Smooth muscle cell (in vitro differentiated cells): ENCODE measurements at regions not wholly inside any gene's neighbourhood (a gene's known extent, or its start where the extent isn't known, plus 50 kb on each side); places are given as distances from the start of the nearest gene placed in this dataset.
"Not testable (repeated sequence)": the region's sequence is repeated elsewhere in the genome, so short reads cannot be mapped to it uniquely, and the experiment has no call there.

Experiments
- DNase-seq: peaks from one replicate; lab custom pipeline; 2025; ENCODE audit not compliant: unreplicated experiment; lab: John Stamatoyannopoulos, UW
- H2AFZ ChIP-seq: fragments of 200-600 bp; sonication (generic); 2 replicates; pipeline ENCODE4 v1.6.0; 2016; ENCODE audit warnings: antibody characterized with exemption, low read depth, mild to moderate bottlenecking
- H3F3A ChIP-seq: fragments of 200-600 bp; sonication (generic); 2 replicates; pipeline ENCODE4 v1.6.0; 2017; ENCODE audit warnings: antibody characterized with exemption, low read depth
- H3K27ac ChIP-seq: fragments of 200-600 bp; sonication (generic); 2 replicates; pipeline ENCODE4 v1.5.1; 2016; ENCODE audit warnings: low read depth, mild to moderate bottlenecking
- H3K27me3 ChIP-seq: fragments of 200-600 bp; sonication (generic); 2 replicates; pipeline ENCODE4 v1.6.1; 2016; ENCODE audit warnings: low read depth, mild to moderate bottlenecking
- H3K36me3 ChIP-seq: fragments of 200-600 bp; sonication (generic); 2 replicates; pipeline ENCODE4 v1.5.1; 2016; ENCODE audit warnings: low read depth
- H3K4me1 ChIP-seq: fragments of 200-600 bp; sonication (generic); 2 replicates; pipeline ENCODE4 v1.5.1; 2016; ENCODE audit warnings: low read depth
- H3K4me2 ChIP-seq: fragments of 200-600 bp; sonication (generic); 2 replicates; pipeline ENCODE4 v1.6.0; 2016; ENCODE audit warnings: mild to moderate bottlenecking
- H3K4me3 ChIP-seq: fragments of 200-600 bp; sonication (generic); 2 replicates; pipeline ENCODE4 v1.5.1; 2016; ENCODE audit warnings: mild to moderate bottlenecking
- H3K79me2 ChIP-seq: fragments of 200-600 bp; sonication (generic); 2 replicates; pipeline ENCODE4 v1.6.0; 2016; ENCODE audit warnings: low read depth, mild to moderate bottlenecking
- H3K9ac ChIP-seq: fragments of 200-600 bp; sonication (generic); 2 replicates; pipeline ENCODE4 v1.6.0; 2016; ENCODE audit warnings: low read depth
- H3K9me3 ChIP-seq: fragments of 200-600 bp; sonication (generic); replicated peaks from 2 replicates; pipeline ENCODE4 v1.5.1; 2016; ENCODE audit warnings: low read depth
- H4K20me1 ChIP-seq: fragments of 200-600 bp; sonication (generic); 2 replicates; pipeline ENCODE4 v1.6.0; 2016; ENCODE audit warnings: low read depth
- WGBS: methylation state at CpG from one replicate; pipeline ENCODE4 v1.1.7; 2016; ENCODE audit warnings: low lambda C conversion rate; 5-methylcytosine and 5-hydroxymethylcytosine counted together
- TF ChIP-seq, protein P1 (sequence below): fragments of 200-600 bp; sonication (generic); IDR thresholded peaks from 2 replicates; pipeline ENCODE4 v1.5.1; 2017; ENCODE audit warnings: borderline replicate concordance, mild to moderate bottlenecking, antibody characterized with exemption; ENCODE audit not compliant: insufficient read depth, poor library complexity, severe bottlenecking

DNA sequence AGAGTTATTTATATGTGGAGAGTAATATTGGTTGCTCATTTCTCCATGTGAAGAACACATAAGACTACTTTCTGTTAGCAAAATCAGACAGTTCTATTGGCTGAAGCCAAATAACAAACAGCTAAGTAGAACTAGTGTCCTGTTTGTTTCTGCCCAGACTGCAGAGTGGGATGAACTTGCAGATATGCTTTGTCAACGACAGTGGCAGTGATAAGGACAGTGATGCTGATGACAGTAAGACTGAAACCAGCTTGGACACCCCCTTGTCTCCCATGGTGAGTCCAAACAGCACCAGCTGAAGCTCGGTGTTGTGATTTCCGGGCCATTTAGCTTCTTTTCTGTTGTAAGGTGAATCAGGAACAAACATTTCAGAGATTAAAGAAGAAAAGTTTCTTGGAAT is 102.6 kb upstream of the IL12A start:
- WGBS, result 60% methylated on average over 3 of the region's 3 CpGs
- H3K27ac ChIP-seq, result no peak overlapping the region
- no peak overlapping the region for H3K4me3 ChIP-seq
- peaks cover 19% of the 10 kb centered on the region for H3K4me1 ChIP-seq
- peaks cover 4% of the 10 kb centered on the region for H3F3A ChIP-seq
- no peaks in the 10 kb centered on the region for H3K9me3 ChIP-seq
- H3K4me2 ChIP-seq, result no peak overlapping the region
- H3K79me2 ChIP-seq, result no peaks in the 10 kb centered on the region
- TF ChIP-seq, protein P1, sequence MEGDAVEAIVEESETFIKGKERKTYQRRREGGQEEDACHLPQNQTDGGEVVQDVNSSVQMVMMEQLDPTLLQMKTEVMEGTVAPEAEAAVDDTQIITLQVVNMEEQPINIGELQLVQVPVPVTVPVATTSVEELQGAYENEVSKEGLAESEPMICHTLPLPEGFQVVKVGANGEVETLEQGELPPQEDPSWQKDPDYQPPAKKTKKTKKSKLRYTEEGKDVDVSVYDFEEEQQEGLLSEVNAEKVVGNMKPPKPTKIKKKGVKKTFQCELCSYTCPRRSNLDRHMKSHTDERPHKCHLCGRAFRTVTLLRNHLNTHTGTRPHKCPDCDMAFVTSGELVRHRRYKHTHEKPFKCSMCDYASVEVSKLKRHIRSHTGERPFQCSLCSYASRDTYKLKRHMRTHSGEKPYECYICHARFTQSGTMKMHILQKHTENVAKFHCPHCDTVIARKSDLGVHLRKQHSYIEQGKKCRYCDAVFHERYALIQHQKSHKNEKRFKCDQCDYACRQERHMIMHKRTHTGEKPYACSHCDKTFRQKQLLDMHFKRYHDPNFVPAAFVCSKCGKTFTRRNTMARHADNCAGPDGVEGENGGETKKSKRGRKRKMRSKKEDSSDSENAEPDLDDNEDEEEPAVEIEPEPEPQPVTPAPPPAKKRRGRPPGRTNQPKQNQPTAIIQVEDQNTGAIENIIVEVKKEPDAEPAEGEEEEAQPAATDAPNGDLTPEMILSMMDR, result no peak
- H3K27me3 ChIP-seq, result no peaks in the 10 kb centered on the region
- no peak overlapping the region for H3K9ac ChIP-seq
- H2AFZ ChIP-seq, result no peak overlapping the region
- no peaks in the 10 kb centered on the region for H3K36me3 ChIP-seq
- DNase-seq, result no peak
- H4K20me1 ChIP-seq, result peaks cover 14% of the 10 kb centered on the region

DNA sequence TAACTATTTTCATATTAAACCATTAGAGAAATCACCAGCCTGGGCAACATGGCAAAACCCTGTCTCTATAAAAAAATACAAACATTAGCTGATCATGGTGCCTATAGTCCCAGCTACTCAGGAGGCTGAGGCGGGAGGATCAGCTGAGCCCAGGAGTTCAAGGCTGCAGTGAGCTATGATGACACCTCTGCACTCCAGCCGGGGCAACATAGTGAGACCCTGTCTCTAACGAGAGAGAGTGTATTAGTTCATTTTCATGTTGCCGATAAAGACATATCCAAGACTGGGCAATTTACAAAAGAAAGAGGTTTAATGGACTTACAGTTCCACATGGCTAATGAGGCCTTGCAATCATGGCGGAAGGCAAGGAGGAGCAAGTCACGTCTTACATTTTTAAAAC is 102.1 kb upstream of the IL12A start:
- not testable (repeated sequence) for DNase-seq, H3K36me3 ChIP-seq, H3K4me2 ChIP-seq, H3K9me3 ChIP-seq, H3K4me3 ChIP-seq, H3F3A ChIP-seq, H3K27ac ChIP-seq, H2AFZ ChIP-seq, H3K27me3 ChIP-seq, H3K79me2 ChIP-seq, H3K9ac ChIP-seq
- Histone ChIP-seq H3K4me1 (peaks cover 19% of the 10 kb centered on the region), H4K20me1 (peaks cover 14% of the 10 kb centered on the region)
- 96% methylated on average over 6 of the region's 6 CpGs for WGBS

DNA sequence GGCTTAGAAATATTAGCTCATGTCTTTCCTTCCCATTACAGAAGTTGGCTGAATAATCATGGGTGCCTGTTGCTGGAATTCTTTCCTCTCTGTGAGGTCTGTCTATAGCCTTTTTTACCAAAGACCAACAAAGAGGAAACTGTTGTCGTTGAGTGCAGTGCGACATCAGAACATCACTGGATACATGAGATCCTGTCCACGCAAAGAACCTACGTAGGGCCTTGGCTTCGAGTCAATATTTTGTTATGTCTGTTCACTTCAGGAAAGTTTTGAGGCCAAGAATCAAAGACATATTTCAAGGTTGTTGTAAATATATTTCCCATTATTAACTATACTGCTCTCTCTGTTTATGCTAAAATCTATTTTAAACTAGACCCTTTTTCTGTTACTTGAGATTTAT is 101.5 kb upstream of the IL12A start:
- H4K20me1 ChIP-seq, result peaks cover 14% of the 10 kb centered on the region
- WGBS, result 94% methylated on average over 5 of the region's 5 CpGs

DNA sequence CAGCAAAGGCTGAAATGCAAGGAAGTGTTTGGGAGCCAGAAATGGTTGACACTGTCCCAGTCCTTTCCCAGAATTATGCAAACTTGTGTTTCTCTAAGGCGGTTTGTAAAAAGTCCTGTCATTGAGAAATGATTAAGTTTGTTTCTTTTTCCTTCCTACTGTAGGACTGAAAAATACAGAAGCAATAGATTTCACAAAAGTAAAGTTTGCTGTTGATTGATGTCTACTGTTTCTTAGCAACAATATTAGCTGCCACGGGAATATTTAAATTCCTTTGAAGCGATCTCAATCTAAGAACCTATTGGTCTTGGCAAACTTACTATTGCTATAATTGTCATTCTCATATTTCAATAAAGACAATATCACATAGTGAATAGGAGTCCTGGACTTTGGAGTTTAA is 100.7 kb upstream of the IL12A start:
- H3K4me3 ChIP-seq, result no peak overlapping the region
- no peaks in the 10 kb centered on the region for H3K36me3 ChIP-seq
- H3F3A ChIP-seq, result peaks cover 4% of the 10 kb centered on the region
- DNase-seq, result no peak
- H3K27ac ChIP-seq, result no peak overlapping the region
- H3K4me1 ChIP-seq, result peaks cover 11% of the 10 kb centered on the region
- H3K4me2 ChIP-seq, result no peak overlapping the region
- 96% methylated on average over 3 of the region's 3 CpGs for WGBS
- TF ChIP-seq, protein P1, result no peak
- no peaks in the 10 kb centered on the region for H3K79me2 ChIP-seq
- no peak overlapping the region for H2AFZ ChIP-seq
- H3K9ac ChIP-seq, result no peak overlapping the region
- H3K9me3 ChIP-seq, result no peaks in the 10 kb centered on the region
- H4K20me1 ChIP-seq, result peaks cover 10% of the 10 kb centered on the region
- no peaks in the 10 kb centered on the region for H3K27me3 ChIP-seq

More for the DNA sequence above, 101.5 kb upstream of the IL12A start:
- no peak overlapping the region for H3K4me2 ChIP-seq
- no peaks in the 10 kb centered on the region for H3K27me3 ChIP-seq
- H3K4me1 ChIP-seq, result peaks cover 18% of the 10 kb centered on the region
- DNase-seq, result no peak
- no peak overlapping the region for H3K27ac ChIP-seq
- no peak overlapping the region for H2AFZ ChIP-seq
- TF ChIP-seq, protein P1, result no peak
- H3K4me3 ChIP-seq, result no peak overlapping the region
- no peaks in the 10 kb centered on the region for H3K36me3 ChIP-seq
- no peaks in the 10 kb centered on the region for H3K79me2 ChIP-seq
- H3F3A ChIP-seq, result peaks cover 4% of the 10 kb centered on the region
- H3K9me3 ChIP-seq, result no peaks in the 10 kb centered on the region
- H3K9ac ChIP-seq, result no peak overlapping the region
